ENCODE measurements at regions not wholly inside any gene's neighbourhood (a gene's known extent, or its start where the extent isn't known, plus 50 kb on each side); places are given as distances from the start of the nearest gene placed in this dataset.

DNA sequence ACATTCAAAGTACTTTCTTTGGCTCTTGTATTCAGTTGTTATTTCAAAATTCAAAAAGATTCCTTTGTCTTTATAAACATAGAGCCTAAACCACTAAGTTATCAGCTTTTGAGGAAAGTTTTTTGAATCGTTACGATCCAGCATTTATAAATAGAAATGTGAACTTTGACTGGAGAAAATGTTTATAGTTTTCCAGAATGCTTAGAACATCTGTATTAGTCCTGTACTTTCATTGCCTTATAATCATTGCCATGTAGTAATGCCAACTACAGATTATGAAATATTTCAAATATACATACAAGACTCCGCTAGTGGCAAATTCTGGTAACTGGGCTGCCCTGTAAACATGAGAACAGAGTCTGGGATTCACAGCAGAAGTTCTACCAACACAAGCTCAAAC is 191.3 kb upstream of the PRKCQ start:
- Mint-ChIP-seq H3K4me1 (ENCODE audit: low read depth) (no peaks in the 10 kb centered on the region), H3K27me3 (ENCODE audit: low read depth) (peaks cover 22% of the 10 kb centered on the region), H3K27ac (no peak overlapping the region), H3K36me3 (ENCODE audit: low read depth) (no peaks in the 10 kb centered on the region), H3K9me3 (no peaks in the 10 kb centered on the region), H3K4me3 (no peak overlapping the region)
- DNase-seq (ENCODE audit: low spot score) = no peak

GRCh38 chr10:6770846-6771245 is 190.8 kb upstream of the PRKCQ start:
- DNase-seq (ENCODE audit: low spot score) = no peak
- Mint-ChIP-seq H3K27ac (no peak overlapping the region), H3K9me3 (no peaks in the 10 kb centered on the region), H3K4me3 (no peak overlapping the region), H3K36me3 (ENCODE audit: low read depth) (no peaks in the 10 kb centered on the region), H3K4me1 (ENCODE audit: low read depth) (no peaks in the 10 kb centered on the region), H3K27me3 (ENCODE audit: low read depth) (peaks cover 21% of the 10 kb centered on the region)

GRCh38 chr10:6769704-6770417 is 189.8 kb upstream of the PRKCQ start:
- no peak for DNase-seq (ENCODE audit: low spot score)
- H3K4me1 Mint-ChIP-seq (ENCODE audit: low read depth) = no peaks in the 10 kb centered on the region
- no peaks in the 10 kb centered on the region for H3K36me3 Mint-ChIP-seq (ENCODE audit: low read depth)
- no peak overlapping the region for H3K4me3 Mint-ChIP-seq
- no peak overlapping the region for H3K27ac Mint-ChIP-seq
- peaks cover 21% of the 10 kb centered on the region for H3K27me3 Mint-ChIP-seq (ENCODE audit: low read depth)
- no peaks in the 10 kb centered on the region for H3K9me3 Mint-ChIP-seq

DNA sequence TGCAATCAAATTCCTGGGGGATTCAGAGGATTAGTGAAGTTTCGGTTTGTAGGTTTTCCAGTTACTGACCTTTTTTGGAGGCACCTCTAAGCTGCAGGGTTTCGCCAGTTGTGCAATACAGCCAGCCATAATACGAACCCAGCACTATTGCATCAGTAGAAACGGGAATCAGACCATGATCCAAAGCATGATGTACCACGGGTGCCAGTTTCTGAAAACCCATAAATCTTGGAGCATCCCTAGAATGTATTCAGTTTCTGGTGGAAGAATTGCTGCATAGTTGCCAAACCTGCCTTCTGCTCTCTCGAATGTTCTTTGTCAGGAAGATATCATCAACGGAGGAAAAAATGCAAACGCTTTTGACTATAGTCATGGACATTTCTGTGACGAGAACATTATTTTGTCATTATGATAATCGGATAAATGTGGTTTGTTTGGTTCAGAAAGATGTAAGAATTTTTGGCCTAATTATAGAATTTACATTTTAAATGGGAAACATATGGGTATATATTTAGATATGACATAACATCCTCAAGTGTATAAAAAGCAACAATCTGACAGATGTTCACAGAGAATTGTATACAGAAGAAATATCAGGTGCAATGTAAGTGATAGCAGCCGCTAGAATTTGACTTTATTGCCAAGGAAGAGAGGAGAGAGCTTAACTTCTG is 186.2 kb upstream of the PRKCQ start:
- Mint-ChIP-seq H3K27me3 (ENCODE audit: low read depth) (peaks cover 33% of the 10 kb centered on the region), H3K27ac (no peak overlapping the region), H3K4me1 (ENCODE audit: low read depth) (no peaks in the 10 kb centered on the region), H3K36me3 (ENCODE audit: low read depth) (no peaks in the 10 kb centered on the region), H3K4me3 (no peak overlapping the region), H3K9me3 (no peaks in the 10 kb centered on the region)
- no peak for DNase-seq (ENCODE audit: low spot score)

DNA sequence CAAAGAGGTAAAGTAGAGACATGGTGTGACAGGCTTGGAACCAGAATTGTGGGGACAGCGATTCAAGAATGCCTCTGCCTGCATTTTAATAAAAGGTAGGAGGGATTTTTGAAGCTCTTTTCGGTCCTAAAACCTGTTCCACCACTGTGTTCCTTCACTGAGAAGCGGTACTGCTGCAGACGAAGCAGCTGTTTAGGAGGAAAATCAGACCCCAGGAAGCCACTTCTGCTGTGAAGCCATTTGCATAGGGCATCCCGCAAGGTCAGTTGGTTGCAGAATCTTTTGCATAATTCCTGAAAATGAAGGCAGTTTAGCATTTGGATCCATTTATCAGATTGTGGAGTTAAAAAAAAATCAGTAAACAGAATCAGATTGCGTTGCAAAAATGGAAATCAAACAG is 183.3 kb upstream of the PRKCQ start:
- no peaks in the 10 kb centered on the region for H3K36me3 Mint-ChIP-seq (ENCODE audit: low read depth)
- no peaks in the 10 kb centered on the region for H3K4me1 Mint-ChIP-seq (ENCODE audit: low read depth)
- no peak for DNase-seq (ENCODE audit: low spot score)
- no peak overlapping the region for H3K27ac Mint-ChIP-seq
- H3K27me3 Mint-ChIP-seq (ENCODE audit: low read depth) = peaks cover 36% of the 10 kb centered on the region
- no peak overlapping the region for H3K4me3 Mint-ChIP-seq
- H3K9me3 Mint-ChIP-seq = no peaks in the 10 kb centered on the region

DNA sequence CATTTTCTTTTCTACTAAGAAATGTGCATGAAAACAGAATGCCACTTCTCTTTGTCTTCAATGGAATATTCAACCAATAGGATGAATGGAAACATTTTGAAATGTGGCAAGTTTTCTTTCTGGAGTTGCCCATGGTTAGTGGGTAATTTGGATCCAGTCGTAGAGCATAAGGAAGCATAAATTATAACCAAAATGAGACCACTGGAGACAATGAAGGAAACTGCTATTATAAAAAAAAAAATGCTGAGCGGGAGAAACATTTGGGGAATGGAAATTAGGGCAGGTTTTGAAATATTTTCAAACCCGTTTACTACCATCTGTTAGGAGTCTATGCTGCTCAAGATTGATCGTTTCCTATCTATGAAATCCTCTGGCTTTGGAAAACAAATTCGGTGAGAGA is 182.9 kb upstream of the PRKCQ start:
- no peak for DNase-seq (ENCODE audit: low spot score)
- no peaks in the 10 kb centered on the region for H3K36me3 Mint-ChIP-seq (ENCODE audit: low read depth)
- peaks cover 40% of the 10 kb centered on the region for H3K27me3 Mint-ChIP-seq (ENCODE audit: low read depth)
- H3K9me3 Mint-ChIP-seq = no peaks in the 10 kb centered on the region
- no peak overlapping the region for H3K4me3 Mint-ChIP-seq
- no peak overlapping the region for H3K27ac Mint-ChIP-seq
- H3K4me1 Mint-ChIP-seq (ENCODE audit: low read depth) = no peaks in the 10 kb centered on the region

DNA sequence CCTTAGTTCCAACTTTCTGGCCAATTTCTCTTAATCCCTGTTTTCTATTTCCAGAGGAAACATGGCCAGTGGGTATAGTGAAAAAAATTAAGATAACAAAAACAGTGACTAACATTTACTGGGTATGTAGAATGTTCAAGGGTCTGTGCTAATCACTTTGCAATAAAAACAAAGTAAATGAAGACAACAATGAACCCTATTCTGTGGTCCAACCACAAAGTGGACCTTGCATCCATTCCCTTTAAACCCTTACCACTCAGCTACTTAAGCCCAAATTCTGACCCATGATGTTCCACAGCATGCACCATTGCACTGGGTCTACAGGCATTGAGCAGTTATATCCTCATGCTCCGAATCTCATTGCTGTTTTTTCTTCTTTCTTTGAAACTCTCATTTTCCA is 179.9 kb upstream of the PRKCQ start:
- Mint-ChIP-seq H3K27me3 (ENCODE audit: low read depth) (peaks cover 50% of the 10 kb centered on the region), H3K27ac (no peak overlapping the region), H3K36me3 (ENCODE audit: low read depth) (no peaks in the 10 kb centered on the region), H3K9me3 (no peaks in the 10 kb centered on the region), H3K4me3 (no peak overlapping the region), H3K4me1 (ENCODE audit: low read depth) (no peaks in the 10 kb centered on the region)
- DNase-seq (ENCODE audit: low spot score) = no peak

GRCh38 chr10:6757158-6757557 is 177.1 kb upstream of the PRKCQ start:
- Mint-ChIP-seq H3K27ac (no peak overlapping the region), H3K4me3 (no peak overlapping the region), H3K4me1 (ENCODE audit: low read depth) (no peaks in the 10 kb centered on the region), H3K9me3 (no peaks in the 10 kb centered on the region), H3K36me3 (ENCODE audit: low read depth) (no peaks in the 10 kb centered on the region), H3K27me3 (ENCODE audit: low read depth) (peaks cover 38% of the 10 kb centered on the region)
- no peak for DNase-seq (ENCODE audit: low spot score)

- H3K9me3 Mint-ChIP-seq = no peaks in the 10 kb centered on the region
- H3K27me3 Mint-ChIP-seq (ENCODE audit: low read depth) = peaks cover 38% of the 10 kb centered on the region
- H3K36me3 Mint-ChIP-seq (ENCODE audit: low read depth) = no peaks in the 10 kb centered on the region
- H3K27ac Mint-ChIP-seq = no peak overlapping the region
- H3K4me3 Mint-ChIP-seq = no peak overlapping the region
- DNase-seq (ENCODE audit: low spot score) = no peak
- no peaks in the 10 kb centered on the region for H3K4me1 Mint-ChIP-seq (ENCODE audit: low read depth)
Observed at GRCh38 chr10:6756716-6757115, 176.6 kb upstream of the PRKCQ start.

- Mint-ChIP-seq H3K27me3 (ENCODE audit: low read depth) (peaks cover 34% of the 10 kb centered on the region), H3K9me3 (no peaks in the 10 kb centered on the region), H3K27ac (no peak overlapping the region), H3K4me1 (ENCODE audit: low read depth) (no peaks in the 10 kb centered on the region), H3K36me3 (ENCODE audit: low read depth) (no peaks in the 10 kb centered on the region), H3K4me3 (no peak overlapping the region)
- DNase-seq (ENCODE audit: low spot score) = no peak
Observed at GRCh38 chr10:6755781-6756460, 175.8 kb upstream of the PRKCQ start.

- H3K27ac Mint-ChIP-seq = no peak overlapping the region
- no peak overlapping the region for H3K4me3 Mint-ChIP-seq
- peaks cover 30% of the 10 kb centered on the region for H3K27me3 Mint-ChIP-seq (ENCODE audit: low read depth)
- H3K36me3 Mint-ChIP-seq (ENCODE audit: low read depth) = no peaks in the 10 kb centered on the region
- H3K9me3 Mint-ChIP-seq = no peaks in the 10 kb centered on the region
- DNase-seq (ENCODE audit: low spot score) = no peak
- H3K4me1 Mint-ChIP-seq (ENCODE audit: low read depth) = no peaks in the 10 kb centered on the region
Observed at GRCh38 chr10:6753644-6754043, 173.6 kb upstream of the PRKCQ start.

DNA sequence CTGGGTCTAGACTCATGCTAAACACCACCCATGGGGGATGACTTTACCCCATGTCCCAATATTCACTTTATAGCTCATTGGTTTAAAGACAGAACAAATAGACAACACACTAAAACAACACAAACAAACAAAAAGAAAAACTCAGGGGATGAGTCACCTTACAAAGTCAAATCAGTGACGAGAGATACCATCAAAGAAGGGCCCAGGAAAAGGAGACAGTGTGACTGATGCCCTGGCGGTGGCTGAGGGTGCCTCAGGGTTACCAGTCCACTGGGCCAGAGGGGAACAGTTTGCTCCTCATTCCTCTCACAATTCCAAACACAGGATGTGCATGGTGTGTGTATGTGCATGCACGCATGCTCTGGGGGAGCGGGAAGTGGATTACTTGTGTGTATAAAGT is 171.3 kb upstream of the PRKCQ start:
- DNase-seq (ENCODE audit: low spot score) = no peak
- Mint-ChIP-seq H3K9me3 (no peaks in the 10 kb centered on the region), H3K27me3 (ENCODE audit: low read depth) (peaks cover 11% of the 10 kb centered on the region), H3K27ac (no peak overlapping the region), H3K4me1 (ENCODE audit: low read depth) (no peaks in the 10 kb centered on the region), H3K4me3 (no peak overlapping the region), H3K36me3 (ENCODE audit: low read depth) (no peaks in the 10 kb centered on the region)

- Mint-ChIP-seq H3K4me3 (no peak overlapping the region), H3K27me3 (ENCODE audit: low read depth) (peaks cover 11% of the 10 kb centered on the region), H3K4me1 (ENCODE audit: low read depth) (no peaks in the 10 kb centered on the region), H3K9me3 (no peaks in the 10 kb centered on the region), H3K36me3 (ENCODE audit: low read depth) (no peaks in the 10 kb centered on the region), H3K27ac (no peak overlapping the region)
- no peak for DNase-seq (ENCODE audit: low spot score)
Observed at GRCh38 chr10:6748981-6749635, 169.0 kb upstream of the PRKCQ start.

- Mint-ChIP-seq H3K9me3 (no peaks in the 10 kb centered on the region), H3K4me1 (ENCODE audit: low read depth) (no peaks in the 10 kb centered on the region)
Observed at GRCh38 chr10:6748029-6748428, 168.0 kb upstream of the PRKCQ start.

More at GRCh38 chr10:6748029-6748428, 168.0 kb upstream of the PRKCQ start:
- H3K27me3 Mint-ChIP-seq (ENCODE audit: low read depth) = peaks cover 9% of the 10 kb centered on the region
- H3K4me3 Mint-ChIP-seq = no peak overlapping the region
- no peaks in the 10 kb centered on the region for H3K36me3 Mint-ChIP-seq (ENCODE audit: low read depth)
- no peak overlapping the region for H3K27ac Mint-ChIP-seq
- no peak for DNase-seq (ENCODE audit: low spot score)

All from T-helper 2 cell treated with Interferon-gamma antibody and Interleukin-4, amounts not matched to agents 5 μg/mL and 100 μg/mL, for 36 hours (primary cell).